OCI-LY1 (cell line): ENCODE measurements at regions not wholly inside any gene's neighbourhood (a gene's known extent, or its start where the extent isn't known, plus 50 kb on each side); places are given as distances from the start of the nearest gene placed in this dataset.

Source experiments
- CTCF ChIP-seq: fragments of 200-600 bp; sonication (generic), shearing (Covaris generic); IDR thresholded peaks from 2 replicates; pipeline ENCODE4 v1.5.1; 2017; ENCODE audit warnings: mild to moderate bottlenecking, antibody characterized with exemption, low read length, moderate library complexity, mixed read lengths
- EZH2 ChIP-seq: fragments of 200-600 bp; sonication (generic), shearing (Covaris generic); IDR thresholded peaks from 2 replicates; pipeline ENCODE4 v1.8.0; 2017; ENCODE audit warnings: borderline replicate concordance, mixed run types, mild to moderate bottlenecking, antibody characterized with exemption, low read length, moderate library complexity, mixed read lengths

- TF ChIP-seq CTCF (no peak), EZH2 (no peak)
Measured at GRCh38 chr4:179028321-179028720, 1586.1 kb upstream of the AGA start.
